Keratinocyte (primary cell): ENCODE measurements at regions not wholly inside any gene's neighbourhood (a gene's known extent, or its start where the extent isn't known, plus 50 kb on each side); places are given as distances from the start of the nearest gene placed in this dataset.
"Not testable (repeated sequence)": the region's sequence is repeated elsewhere in the genome, so short reads cannot be mapped to it uniquely, and the experiment has no call there.

Experiments used
- DNase-seq: peaks from one replicate; pipeline ENCODE4 v3.0.0-alpha.2; 2011; ENCODE audit warnings: low read depth, missing footprints, low spot score
- FAIRE-seq: peaks from 2 replicates; lab custom pipeline; 2011; peaks lifted over from hg19 to GRCh38; lab: Jason Lieb, UNC
- H2AFZ ChIP-seq: 2 replicates; pipeline ENCODE4 v1.6.0; 2012; ENCODE audit warnings: low read length, control low read depth, inconsistent platforms; ENCODE audit not compliant: control insufficient read depth
- H3K27ac ChIP-seq: 2 replicates; pipeline ENCODE4 v1.5.1; 2011; ENCODE audit warnings: low read length; ENCODE audit not compliant: control insufficient read depth, insufficient read depth
- H3K27me3 ChIP-seq: 3 replicates; pipeline ENCODE4 v1.6.0; 2011; ENCODE audit warnings: low read length; ENCODE audit not compliant: control insufficient read depth, insufficient read depth; ENCODE audit errors: extremely low read depth
- H3K36me3 ChIP-seq, 2 experiments: 2 replicates in 1 of 2; 3 replicates in 1 of 2; pipeline ENCODE4 v1.5.1; 2011; ENCODE audit warnings: low read length in 2 of 2, mild to moderate bottlenecking in 1 of 2; ENCODE audit not compliant: control insufficient read depth in 2 of 2, insufficient read depth in 2 of 2; ENCODE audit errors: extremely low read depth in 1 of 2
- H3K4me1 ChIP-seq: 3 replicates; pipeline ENCODE4 v1.5.1; 2011; ENCODE audit warnings: low read length; ENCODE audit not compliant: control insufficient read depth, insufficient read depth; ENCODE audit errors: extremely low read depth
- H3K4me2 ChIP-seq: 3 replicates; pipeline ENCODE4 v1.6.0; 2011; ENCODE audit warnings: low read depth, low read length; ENCODE audit not compliant: control insufficient read depth, insufficient read depth; ENCODE audit errors: extremely low read depth
- H3K4me3 ChIP-seq, 3 experiments: fragments of 200-600 bp in 1 of 3; sonication (generic) in 1 of 3; 2 replicates in 2 of 3; 3 replicates in 1 of 3; pipeline ENCODE4 v1.5.1; 2011 to 2016; ENCODE audit warnings: low read length in 3 of 3, mild to moderate bottlenecking in 3 of 3, control low read depth in 2 of 3, inconsistent platforms in 1 of 3, low read depth in 1 of 3, mixed read lengths in 1 of 3, mixed run types in 1 of 3, moderate library complexity in 1 of 3; ENCODE audit not compliant: control insufficient read depth in 2 of 3, insufficient read depth in 2 of 3; ENCODE audit errors: extremely low read depth in 1 of 3
- H3K79me2 ChIP-seq: 2 replicates; pipeline ENCODE4 v1.6.0; 2012; ENCODE audit warnings: low read length; ENCODE audit not compliant: control insufficient read depth, insufficient read depth
- H3K9ac ChIP-seq: 3 replicates; pipeline ENCODE4 v1.6.0; 2011; ENCODE audit warnings: low read length; ENCODE audit not compliant: control insufficient read depth, insufficient read depth; ENCODE audit errors: extremely low read depth
- H3K9me1 ChIP-seq: 3 replicates; pipeline ENCODE4 v1.6.0; 2011; ENCODE audit warnings: low read length; ENCODE audit not compliant: control insufficient read depth, insufficient read depth; ENCODE audit errors: extremely low read depth
- H3K9me3 ChIP-seq: 2 replicates; pipeline ENCODE4 v1.5.1; 2012; ENCODE audit warnings: low read depth, low read length; ENCODE audit not compliant: control insufficient read depth
- H4K20me1 ChIP-seq: 3 replicates; pipeline ENCODE4 v1.6.0; 2011; ENCODE audit warnings: low read length; ENCODE audit not compliant: control insufficient read depth, insufficient read depth; ENCODE audit errors: extremely low read depth
- CTCF ChIP-seq, 3 experiments: IDR thresholded peaks in 1 of 3; conservative IDR thresholded peaks in 1 of 3; optimal IDR thresholded peaks in 1 of 3; 2 replicates in 2 of 3; 3 replicates in 1 of 3; pipeline versions ENCODE3 to v1.5.1; 2011; ENCODE audit warnings: low read length in 3 of 3, mild to moderate bottlenecking in 3 of 3, moderate library complexity in 2 of 3, control low read depth in 1 of 3, inconsistent platforms in 1 of 3; ENCODE audit not compliant: insufficient read depth in 2 of 3; ENCODE audit errors: extremely low read depth in 1 of 3
- EZH2 ChIP-seq: IDR thresholded peaks from one replicate; pipeline ENCODE4 v1.6.1; 2012; ENCODE audit warnings: inconsistent platforms, mild to moderate bottlenecking, low read length, moderate library complexity
- dilution Hi-C: fragments of 300-500 bp; cut with MboI; formaldehyde crosslinking; loops from one replicate; pipeline ENCODE4 v1.7.0; 2020; ENCODE audit warnings: low sequenced_read_pairs; ENCODE audit not compliant: extremely low pct_ligation_motif_present

GRCh38 chr6:105675715-105676397 lies 273.0 kb upstream of the PREP start:
- peak; percentile 97 for FAIRE-seq
- no peak overlapping the region for H3K9ac ChIP-seq
- H3K4me3 ChIP-seq, result no peak overlapping the region
- H3K27me3 ChIP-seq, result no peaks in the 10 kb centered on the region
- dilution Hi-C loops, result no loop called here
- no peaks in the 10 kb centered on the region for H3K79me2 ChIP-seq
- peaks cover 9% of the 10 kb centered on the region for H3K4me1 ChIP-seq
- peak overlapping the region; percentile 33 for H3K4me2 ChIP-seq
- H4K20me1 ChIP-seq, result no peaks in the 10 kb centered on the region
- H3K9me1 ChIP-seq, result no peaks in the 10 kb centered on the region
- H3K9me3 ChIP-seq, result no peaks in the 10 kb centered on the region
- TF ChIP-seq EZH2, result no peak
- DNase-seq, result peak; percentile 42
- H3K36me3 ChIP-seq, result no peaks in the 10 kb centered on the region
- peak overlapping the region; percentile 63 for H2AFZ ChIP-seq
- H3K27ac ChIP-seq, result peak overlapping the region; percentile 33

GRCh38 chr6:105672856-105673538 lies 270.1 kb upstream of the PREP start:
- H3K36me3 ChIP-seq, H3K9me1 ChIP-seq, H3K4me1 ChIP-seq, DNase-seq, dilution Hi-C loops, H3K27me3 ChIP-seq, H3K4me3 ChIP-seq, H2AFZ ChIP-seq, H3K79me2 ChIP-seq, H3K27ac ChIP-seq, H3K9me3 ChIP-seq, H3K4me2 ChIP-seq, FAIRE-seq, H3K9ac ChIP-seq, H4K20me1 ChIP-seq: not testable (repeated sequence)

- Histone ChIP-seq H3K27me3 (no peaks in the 10 kb centered on the region), H3K79me2 (no peaks in the 10 kb centered on the region), H3K9me1 (no peaks in the 10 kb centered on the region), H3K36me3 (no peaks in the 10 kb centered on the region), H3K4me2 (no peak overlapping the region), H3K27ac (no peak overlapping the region), H2AFZ (no peak overlapping the region), H3K9me3 (no peaks in the 10 kb centered on the region), H3K4me1 (no peaks in the 10 kb centered on the region), H4K20me1 (no peaks in the 10 kb centered on the region), H3K4me3 (no peak overlapping the region), H3K9ac (no peak overlapping the region)
- FAIRE-seq, result no peak
- dilution Hi-C loops, result no loop called here
- TF ChIP-seq EZH2, result no peak
- TF ChIP-seq CTCF (optimal IDR thresholded peaks at IDR 0.05 in 1 of 3, IDR thresholded peaks at IDR 0.05 in 1 of 3, conservative IDR thresholded peaks at IDR 0.05 in 1 of 3; ENCODE audit: extremely low read depth in 1 of 3, insufficient read depth in 2 of 3, low read length in 3 of 3), result no peak
- DNase-seq, result no peak
These were observed 266.4 kb upstream of the PREP start for GRCh38 chr6:105669232-105669631.
